HCT116 (cell line): ENCODE measurements at regions not wholly inside any gene's neighbourhood (a gene's known extent, or its start where the extent isn't known, plus 50 kb on each side); places are given as distances from the start of the nearest gene placed in this dataset.

ENCODE experiments used
- ATAC-seq: fragments of 200-7000 bp; cut with Tn5 transposase; 2 replicates; pipeline ENCODE4 v1.9.1; 2020; ENCODE audit warnings: mild to moderate bottlenecking, moderate library complexity
- BruUV-seq: library from RNA; stranded (reverse); fragments of 400-500 nt; replicated peaks from 2 replicates; lab custom pipeline; 2021; lab: Mats Ljungman, UMichigan
- CTCF ChIA-PET: fragments of 300-600 bp; sonication (Branson Sonifier 250); formaldehyde crosslinking; loops from one replicate; lab custom pipeline; 2021; ENCODE audit warnings: antibody characterized with exemption; lab: Charles Lee
- POLR2A ChIA-PET: fragments of 300-600, 350-600 bp; sonication (Branson Sonifier 250); formaldehyde crosslinking; loops from one replicate; lab custom pipeline; 2021; ENCODE audit warnings: antibody characterized with exemption; lab: Charles Lee
- RAD21 ChIA-PET, 2 experiments: fragments of 300-600 bp; sonication (Branson Sonifier 250); formaldehyde crosslinking; loops; one replicate each; lab custom pipeline; 2023; ENCODE audit warnings: low total read pairs in 2 of 2; ENCODE audit not compliant: uncharacterized antibody in 2 of 2, unreplicated experiment in 2 of 2, low non-redundant PET in 1 of 2; lab: Charles Lee
- DNase-seq: peaks from one replicate; pipeline ENCODE4 v3.0.0-alpha.2; 2010; ENCODE audit warnings: low read depth, low spot score
- H2AFZ ChIP-seq: fragments of 200-600 bp; shearing (Covaris generic), sonication (generic); 2 replicates; pipeline ENCODE4 v1.6.1; 2017; ENCODE audit warnings: low read depth, mixed run types, mixed read lengths, antibody characterized with exemption, low read length; ENCODE audit not compliant: poor library complexity, severe bottlenecking
- H3K27ac ChIP-seq: 2 replicates; pipeline ENCODE4 v1.5.1; 2012; ENCODE audit warnings: low read depth, low read length
- H3K27me3 ChIP-seq: fragments of 200-600 bp; sonication (generic); 2 replicates; pipeline ENCODE4 v1.6.1; 2016; ENCODE audit warnings: mixed run types, low read length, mixed read lengths; ENCODE audit not compliant: insufficient read depth
- H3K36me3 ChIP-seq, 2 experiments: fragments of 200-500 bp in 1 of 2; fragments of 200-600 bp in 1 of 2; sonication (Bioruptor generic) in 1 of 2; sonication (generic) in 1 of 2; 2 replicates each; pipeline versions ENCODE4 v1.5.1 to v1.6.1; 2014 to 2016; ENCODE audit warnings: low read length in 2 of 2, inconsistent platforms in 1 of 2, mixed read lengths in 1 of 2, mixed run types in 1 of 2; ENCODE audit not compliant: insufficient read depth in 2 of 2, control insufficient read depth in 1 of 2
- H3K4me1 ChIP-seq, 2 experiments: fragments of 200-600 bp in 1 of 2; sonication (generic) in 1 of 2; 2 replicates each; pipeline versions ENCODE4 v1.5.1 to v1.6.1; 2012 to 2017; ENCODE audit warnings: low read length in 2 of 2, inconsistent platforms in 1 of 2, mild to moderate bottlenecking in 1 of 2, mixed read lengths in 1 of 2, mixed run types in 1 of 2, moderate library complexity in 1 of 2; ENCODE audit not compliant: insufficient read depth in 2 of 2, control insufficient read depth in 1 of 2
- H3K4me2 ChIP-seq: fragments of 200-600 bp; sonication (generic); 2 replicates; pipeline ENCODE4 v1.6.1; 2017; ENCODE audit warnings: mixed run types, low read length, mixed read lengths
- H3K4me3 ChIP-seq, 2 experiments: fragments of 200-600 bp in 1 of 2; sonication (generic) in 1 of 2; replicated peaks in 1 of 2; 2 replicates each; pipeline ENCODE4 v1.5.1; 2011 to 2016; ENCODE audit warnings: low read length in 2 of 2, control low read depth in 1 of 2, low read depth in 1 of 2, mild to moderate bottlenecking in 1 of 2, mixed read lengths in 1 of 2, mixed run types in 1 of 2
- H3K79me2 ChIP-seq: fragments of 200-600 bp; sonication (generic); 2 replicates; pipeline ENCODE4 v1.6.1; 2017; ENCODE audit warnings: mild to moderate bottlenecking, mixed run types, low read length, moderate library complexity, mixed read lengths; ENCODE audit not compliant: insufficient read depth
- H3K9ac ChIP-seq: fragments of 200-600 bp; sonication (generic); 2 replicates; pipeline ENCODE4 v1.6.1; 2016; ENCODE audit warnings: low read length, mixed read lengths
- H3K9me2 ChIP-seq: fragments of 200-600 bp; sonication (generic), shearing (Covaris generic); 2 replicates; pipeline ENCODE4 v1.6.1; 2017; ENCODE audit warnings: mixed run types, mild to moderate bottlenecking, moderate library complexity; ENCODE audit not compliant: insufficient read depth
- H3K9me3 ChIP-seq, 2 experiments: fragments of 200-500 bp in 1 of 2; fragments of 200-600 bp in 1 of 2; sonication (Bioruptor generic) in 1 of 2; sonication (generic) in 1 of 2; 2 replicates each; pipeline ENCODE4 v1.6.1; 2014 to 2017; ENCODE audit warnings: low read length in 2 of 2, mixed read lengths in 2 of 2, inconsistent platforms in 1 of 2, low read depth in 1 of 2, mild to moderate bottlenecking in 1 of 2, mixed run types in 1 of 2, moderate library complexity in 1 of 2; ENCODE audit not compliant: control insufficient read depth in 1 of 2, insufficient read depth in 1 of 2
- H4K20me1 ChIP-seq: fragments of 200-600 bp; sonication (generic), shearing (Covaris generic); 2 replicates; pipeline ENCODE4 v1.6.1; 2017; ENCODE audit warnings: mixed run types, mild to moderate bottlenecking, moderate library complexity; ENCODE audit not compliant: insufficient read depth
- CBX3 ChIP-seq: IDR thresholded peaks from 2 replicates; pipeline ENCODE4 v1.6.1; 2012; ENCODE audit warnings: low read depth
- EZH2 ChIP-seq: fragments of 200-600 bp; sonication (generic); IDR thresholded peaks from 2 replicates; pipeline ENCODE4 v1.6.1; 2017; ENCODE audit warnings: antibody characterized with exemption, mixed run types
- MAX ChIP-seq: IDR thresholded peaks from 2 replicates; pipeline ENCODE4 v1.6.1; 2012
- RAD21 ChIP-seq: IDR thresholded peaks from 2 replicates; pipeline ENCODE4 v1.6.1; 2012; ENCODE audit warnings: low read depth, mild to moderate bottlenecking
- REST ChIP-seq: IDR thresholded peaks from 2 replicates; pipeline ENCODE4 v1.6.1; 2012; ENCODE audit warnings: low read depth
- SP1 ChIP-seq: IDR thresholded peaks from 2 replicates; pipeline ENCODE4 v1.6.1; 2012; ENCODE audit warnings: low read depth
- SRF ChIP-seq: IDR thresholded peaks from 2 replicates; pipeline ENCODE4 v1.6.1; 2012; ENCODE audit warnings: low read depth
- ZBTB33 ChIP-seq: IDR thresholded peaks from 2 replicates; pipeline ENCODE4 v1.6.1; 2011; ENCODE audit warnings: mild to moderate bottlenecking, low read length, moderate library complexity; ENCODE audit not compliant: insufficient replicate concordance; ENCODE audit errors: extremely low read depth
- ZFX ChIP-seq: fragments of 450-650 bp; IDR thresholded peaks from 2 replicates; pipeline ENCODE4 v1.6.1; 2017
- intact Hi-C: fragments of 100-400 bp; cut with micrococcal nuclease; formaldehyde crosslinking; loops from 2 replicates; pipeline ENCODE4 v1.10.0; 2022

- TF ChIP-seq MAX: no peak
Measured at GRCh38 chr20:50429412-50429811, 80.8 kb upstream of the PTPN1 start (continued).

- Histone ChIP-seq H3K9me3 (no peaks in the 10 kb centered on the region), H2AFZ (no peak overlapping the region), H3K4me2 (no peak overlapping the region), H3K27me3 (no peaks in the 10 kb centered on the region), H4K20me1 (no peaks in the 10 kb centered on the region), H3K4me3 (no peak overlapping the region), H3K9me2 (no peaks in the 10 kb centered on the region), H3K79me2 (no peaks in the 10 kb centered on the region), H3K4me1 (peaks cover 4 to 32% of the 10 kb centered on the region in 2 experiments; a peak in 3 of 4 replicates), H3K27ac (no peak overlapping the region), H3K9ac (no peak overlapping the region), H3K36me3 (no peaks in the 10 kb centered on the region)
- no peak for ATAC-seq
- ChIA-PET POLR2A (no interaction called here), RAD21 (no interaction called here), CTCF (no interaction called here)
- DNase-seq: no peak
- intact Hi-C loops: no loop called here
- no TSS peak for BruUV-seq
- TF ChIP-seq REST: no peak
- TF ChIP-seq SP1: no peak
- no peak for TF ChIP-seq SRF
- no peak for TF ChIP-seq EZH2
- TF ChIP-seq ZBTB33: no peak
- TF ChIP-seq RAD21: no peak
- TF ChIP-seq CBX3: no peak
- no peak for TF ChIP-seq ZFX
Measured at GRCh38 chr20:50431066-50431450, 79.1 kb upstream of the PTPN1 start.
